ENCODE measurements at regions not wholly inside any gene's neighbourhood (a gene's known extent, or its start where the extent isn't known, plus 50 kb on each side); places are given as distances from the start of the nearest gene placed in this dataset.

DNA sequence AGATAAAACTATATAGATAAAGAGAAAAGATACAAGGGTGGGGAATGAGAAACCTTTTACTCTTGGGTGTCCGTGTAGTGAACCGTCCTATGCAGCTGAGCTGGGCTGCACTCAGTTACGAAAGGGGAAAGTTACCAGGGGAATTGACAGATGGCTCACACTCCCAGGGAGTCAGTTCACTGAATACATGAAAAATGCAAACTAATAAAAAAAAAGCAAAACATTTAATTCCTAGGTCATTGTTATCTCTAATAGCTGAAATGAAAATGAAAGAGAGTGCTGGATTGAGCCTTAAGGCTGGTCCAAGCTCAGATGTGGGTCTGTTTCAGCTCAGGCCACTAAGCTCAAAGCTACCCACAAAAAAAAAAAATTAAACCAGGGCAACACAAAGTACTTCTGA is 138.0 kb downstream of the THBS2 start:
- no peak for TF ChIP-seq POLR2A (IDR thresholded peaks at IDR 0.05; ENCODE audit: low read depth, low read length)
- TF ChIP-seq POLR2AphosphoS5 (IDR thresholded peaks at IDR 0.05; ENCODE audit: low read depth, low read length), result no peak

All from GM12892 (cell line).